Endothelial cell of umbilical vein (primary cell): ENCODE measurements at regions not wholly inside any gene's neighbourhood (a gene's known extent, or its start where the extent isn't known, plus 50 kb on each side); places are given as distances from the start of the nearest gene placed in this dataset.
A peak's percentile ranks its signal among the peaks of the same experiment; 100 is the strongest.

ENCODE experiments used
- BruUV-seq: library from RNA; stranded (reverse); fragments of 400-500 nt; replicated peaks from 2 replicates; lab custom pipeline; 2021; lab: Mats Ljungman, UMichigan
- CTCF ChIA-PET: fragments of 300-600, 350-600 bp; sonication (Branson Sonifier 250); formaldehyde crosslinking; loops from one replicate; lab custom pipeline; 2021; ENCODE audit warnings: antibody characterized with exemption, inconsistent platforms; lab: Charles Lee
- POLR2A ChIA-PET: fragments of 300-600, 350-600 bp; sonication (Branson Sonifier 250); formaldehyde crosslinking; loops from one replicate; lab custom pipeline; 2021; ENCODE audit warnings: antibody characterized with exemption, inconsistent platforms; lab: Charles Lee
- DNase-seq: peaks from one replicate; pipeline ENCODE4 v3.0.0-alpha.2; 2011; ENCODE audit warnings: low read depth, low spot score
- FAIRE-seq: peaks from 2 replicates; lab custom pipeline; 2011; peaks lifted over from hg19 to GRCh38; lab: Jason Lieb, UNC
- H2AFZ ChIP-seq: 2 replicates; pipeline ENCODE4 v1.6.0; 2012; ENCODE audit warnings: low read depth, low read length, control low read depth, inconsistent platforms
- H3K27ac ChIP-seq: 2 replicates; pipeline ENCODE4 v1.5.1; 2011; ENCODE audit warnings: low read depth, mild to moderate bottlenecking, control low read depth, low read length, moderate library complexity; ENCODE audit not compliant: insufficient read depth
- H3K27me3 ChIP-seq, 2 experiments: 2 replicates each; pipeline versions ENCODE4 v1.6.0 to v1.6.1; 2011; ENCODE audit warnings: low read length in 2 of 2, mixed read lengths in 1 of 2; ENCODE audit not compliant: control insufficient read depth in 2 of 2, insufficient read depth in 2 of 2
- H3K36me3 ChIP-seq, 2 experiments: 2 replicates in 1 of 2; 3 replicates in 1 of 2; pipeline ENCODE4 v1.5.1; 2011; ENCODE audit warnings: low read length in 2 of 2, mild to moderate bottlenecking in 1 of 2, moderate library complexity in 1 of 2; ENCODE audit not compliant: control insufficient read depth in 2 of 2, insufficient read depth in 2 of 2; ENCODE audit errors: extremely low read depth in 1 of 2
- H3K4me1 ChIP-seq: 3 replicates; pipeline ENCODE4 v1.5.1; 2011; ENCODE audit warnings: mild to moderate bottlenecking, low read length; ENCODE audit not compliant: control insufficient read depth, insufficient read depth; ENCODE audit errors: extremely low read depth
- H3K4me2 ChIP-seq: 2 replicates; pipeline ENCODE4 v1.6.1; 2011; ENCODE audit warnings: low read length, control low read depth, mixed read lengths; ENCODE audit not compliant: insufficient read depth
- H3K4me3 ChIP-seq, 3 experiments: fragments of 200-600 bp in 1 of 3; sonication (generic), shearing (Covaris generic) in 1 of 3; replicated peaks in 1 of 3; 2 replicates each; pipeline ENCODE4 v1.5.1; 2011 to 2016; ENCODE audit warnings: control low read depth in 3 of 3, low read length in 3 of 3, mild to moderate bottlenecking in 2 of 3, inconsistent platforms in 1 of 3, low read depth in 1 of 3, moderate library complexity in 1 of 3; ENCODE audit not compliant: insufficient read depth in 1 of 3
- H3K79me2 ChIP-seq: 2 replicates; pipeline ENCODE4 v1.6.0; 2012; ENCODE audit warnings: low read length, inconsistent platforms; ENCODE audit not compliant: control insufficient read depth, insufficient read depth
- H3K9ac ChIP-seq: replicated peaks from 2 replicates; pipeline ENCODE3; 2011; ENCODE audit warnings: low read length, control low read depth; ENCODE audit not compliant: insufficient read depth; ENCODE audit errors: extremely low read depth
- H3K9me1 ChIP-seq: replicated peaks from 3 replicates; pipeline ENCODE4 v1.6.0; 2011; ENCODE audit warnings: mild to moderate bottlenecking, low read length; ENCODE audit not compliant: control insufficient read depth, insufficient read depth; ENCODE audit errors: extremely low read depth
- H3K9me3 ChIP-seq: replicated peaks from 2 replicates; pipeline ENCODE4 v1.5.1; 2012; ENCODE audit warnings: low read length, inconsistent platforms; ENCODE audit not compliant: control insufficient read depth, insufficient read depth
- H4K20me1 ChIP-seq: replicated peaks from 2 replicates; pipeline ENCODE3; 2011; ENCODE audit warnings: mild to moderate bottlenecking, low read length; ENCODE audit not compliant: control insufficient read depth, insufficient read depth; ENCODE audit errors: extremely low read depth
- CTCF ChIP-seq, 2 donors: IDR thresholded peaks; 1 replicate in 1 of 2; 2 replicates in 1 of 2; pipeline ENCODE4 v1.5.1; 2011; ENCODE audit warnings: low read length in 2 of 2, mild to moderate bottlenecking in 2 of 2, moderate library complexity in 2 of 2, control low read depth in 1 of 2, inconsistent platforms in 1 of 2, low read depth in 1 of 2; ENCODE audit not compliant: insufficient read depth in 1 of 2; ENCODE audit errors: extremely low read depth in 1 of 2
- EZH2 ChIP-seq: IDR thresholded peaks from 2 replicates; pipeline ENCODE4 v1.6.1; 2012; ENCODE audit warnings: borderline replicate concordance, low read depth, mild to moderate bottlenecking, moderate library complexity, low read length, inconsistent platforms; ENCODE audit not compliant: severe bottlenecking
- FOS ChIP-seq: IDR thresholded peaks from 2 replicates; pipeline ENCODE4 v1.6.1; 2011; ENCODE audit warnings: mild to moderate bottlenecking, low read length, moderate library complexity, borderline replicate concordance; ENCODE audit not compliant: insufficient read depth
- GATA2 ChIP-seq: IDR thresholded peaks from 2 replicates; pipeline ENCODE4 v1.7.0; 2011; ENCODE audit warnings: low read depth, mild to moderate bottlenecking, moderate library complexity, mixed read lengths, low read length; ENCODE audit not compliant: insufficient read length, insufficient read depth
- JUN ChIP-seq: IDR thresholded peaks from 2 replicates; pipeline ENCODE4 v1.6.1; 2011; ENCODE audit warnings: borderline replicate concordance, low read depth; ENCODE audit not compliant: insufficient read length, insufficient read depth
- MAX ChIP-seq: IDR thresholded peaks from 2 replicates; pipeline ENCODE4 v1.6.1; 2011; ENCODE audit not compliant: insufficient read depth, insufficient read length
- MYC ChIP-seq: IDR thresholded peaks from one replicate; pipeline ENCODE4 v1.6.1; 2011; ENCODE audit warnings: mild to moderate bottlenecking, low read depth, low read length
- POLR2A ChIP-seq: IDR thresholded peaks from 2 replicates; pipeline ENCODE4 v1.6.1; 2012; ENCODE audit warnings: low read depth, mild to moderate bottlenecking, control low read depth, low read length
- POLR2AphosphoS5 ChIP-seq: IDR thresholded peaks from 2 replicates; pipeline ENCODE4 v1.6.1; 2012; ENCODE audit warnings: low read depth, mild to moderate bottlenecking, control low read depth, low read length, moderate library complexity; ENCODE audit not compliant: insufficient read depth
- dilution Hi-C: fragments of 300-500 bp; cut with MboI; formaldehyde crosslinking; loops from one replicate; pipeline ENCODE4 v1.15.0; 2019; ENCODE audit warnings: low sequenced_read_pairs; ENCODE audit not compliant: extremely low pct_ligation_motif_present
- intact Hi-C: fragments of 100-400 bp; cut with micrococcal nuclease; formaldehyde crosslinking; loops from one replicate; pipeline ENCODE4 v1.10.0; 2022

- no peaks in the 10 kb centered on the region for H3K9me3 ChIP-seq
- H3K4me3 ChIP-seq, result no peak overlapping the region
- H3K9me1 ChIP-seq, result no peaks in the 10 kb centered on the region
- intact Hi-C loops (loop anchor here (1.0 to 10.0 kb wide), 6 partner anchors 11 to 313 kb away; no protein-coding TSS in a partner anchor), dilution Hi-C loops (no loop called here)
- TF ChIP-seq GATA2, result peak; percentile 53
- TF ChIP-seq EZH2, result no peak
- TF ChIP-seq POLR2AphosphoS5, result peak; percentile 73
- TF ChIP-seq FOS, result peak; percentile 63
- peak; percentile 30 to 42 for TF ChIP-seq CTCF (IDR thresholded peaks at IDR 0.05; ENCODE audit: extremely low read depth in 1 of 2, insufficient read depth in 1 of 2, low read depth in 1 of 2, low read length in 2 of 2)
- TF ChIP-seq MYC, result no peak
- peak; percentile 66 for TF ChIP-seq JUN
- no peak for TF ChIP-seq POLR2A
- no peak for TF ChIP-seq MAX
- peaks cover 15% of the 10 kb centered on the region for H3K4me1 ChIP-seq
- DNase-seq, result peak; percentile 88
- FAIRE-seq, result peak; percentile 84
- H3K79me2 ChIP-seq, result no peaks in the 10 kb centered on the region
- peak overlapping the region; percentile 48 for H3K27ac ChIP-seq
- no TSS peak for BruUV-seq
- no peaks in the 10 kb centered on the region for H3K36me3 ChIP-seq
- no peaks in the 10 kb centered on the region for H3K27me3 ChIP-seq
- ChIA-PET POLR2A (no interaction called here), CTCF (interaction anchor here (0.8 to 2.6 kb wide), 13 partner anchors 9 to 312 kb away, joined by 3 to 41 read pairs (median 4); no protein-coding TSS in a partner anchor)
- H3K4me2 ChIP-seq, result peak overlapping the region; percentile 58
- no peaks in the 10 kb centered on the region for H4K20me1 ChIP-seq
- H3K9ac ChIP-seq, result no peak overlapping the region
- H2AFZ ChIP-seq, result no peak overlapping the region
Observed at GRCh38 chr3:159158213-159158612, 356.4 kb downstream of the MFSD1 start.
